ENCODE measurements at regions not wholly inside any gene's neighbourhood (a gene's known extent, or its start where the extent isn't known, plus 50 kb on each side); places are given as distances from the start of the nearest gene placed in this dataset.
"Not testable (repeated sequence)": the region's sequence is repeated elsewhere in the genome, so short reads cannot be mapped to it uniquely, and the experiment has no call there.

- H3K4me1 ChIP-seq (ENCODE audit: control insufficient read depth, insufficient read depth, low read length) = peaks cover 16% of the 10 kb centered on the region
- no peak overlapping the region for H3K9ac ChIP-seq (ENCODE audit: low read depth, low read length)
- H3K36me3 ChIP-seq (ENCODE audit: insufficient read depth, low read length) = no peaks in the 10 kb centered on the region
- H3K27me3 ChIP-seq (ENCODE audit: control insufficient read depth, insufficient read depth, low read length) = no peaks in the 10 kb centered on the region
- H3K4me3 ChIP-seq (ENCODE audit: low read length) = no peak overlapping the region
- H3K4me2 ChIP-seq (ENCODE audit: low read length) = no peak overlapping the region
- no peaks in the 10 kb centered on the region for H3K9me3 ChIP-seq (replicated peaks; ENCODE audit: low read length)
Observed at GRCh38 chr21:23952269-23952668, 1655.0 kb downstream of the MRPL39 start.

GRCh38 chr21:23951251-23951650 lies 1656.0 kb downstream of the MRPL39 start:
- Histone ChIP-seq H3K4me1 (ENCODE audit: control insufficient read depth, insufficient read depth, low read length) (peaks cover 16% of the 10 kb centered on the region), H3K27me3 (ENCODE audit: control insufficient read depth, insufficient read depth, low read length) (no peaks in the 10 kb centered on the region)

GRCh38 chr21:23950344-23950743 lies 1656.9 kb downstream of the MRPL39 start:
- Histone ChIP-seq H3K9me3 (replicated peaks; ENCODE audit: low read length) (no peaks in the 10 kb centered on the region), H3K36me3 (ENCODE audit: insufficient read depth, low read length) (no peaks in the 10 kb centered on the region), H3K4me3 (ENCODE audit: low read length) (no peak overlapping the region), H3K4me1 (ENCODE audit: control insufficient read depth, insufficient read depth, low read length) (peaks cover 16% of the 10 kb centered on the region), H3K27me3 (ENCODE audit: control insufficient read depth, insufficient read depth, low read length) (no peaks in the 10 kb centered on the region), H3K4me2 (ENCODE audit: low read length) (no peak overlapping the region), H3K9ac (ENCODE audit: low read depth, low read length) (no peak overlapping the region)

More at GRCh38 chr21:23951251-23951650, 1656.0 kb downstream of the MRPL39 start:
- Histone ChIP-seq H3K36me3 (ENCODE audit: insufficient read depth, low read length) (no peaks in the 10 kb centered on the region), H3K9ac (ENCODE audit: low read depth, low read length) (no peak overlapping the region), H3K9me3 (replicated peaks; ENCODE audit: low read length) (no peaks in the 10 kb centered on the region), H3K4me3 (ENCODE audit: low read length) (no peak overlapping the region), H3K4me2 (ENCODE audit: low read length) (peak overlapping the region; percentile 2)

GRCh38 chr21:23949493-23949892 lies 1657.8 kb downstream of the MRPL39 start:
- Histone ChIP-seq H3K9ac (ENCODE audit: low read depth, low read length) (no peak overlapping the region), H3K4me2 (ENCODE audit: low read length) (no peak overlapping the region), H3K27me3 (ENCODE audit: control insufficient read depth, insufficient read depth, low read length) (no peaks in the 10 kb centered on the region), H3K4me1 (ENCODE audit: control insufficient read depth, insufficient read depth, low read length) (peaks cover 16% of the 10 kb centered on the region), H3K36me3 (ENCODE audit: insufficient read depth, low read length) (no peaks in the 10 kb centered on the region), H3K9me3 (replicated peaks; ENCODE audit: low read length) (no peaks in the 10 kb centered on the region), H3K4me3 (ENCODE audit: low read length) (no peak overlapping the region)

GRCh38 chr21:23939369-23940065 lies 1667.8 kb downstream of the MRPL39 start:
- Histone ChIP-seq H3K9ac (ENCODE audit: low read depth, low read length) (no peak overlapping the region), H3K36me3 (ENCODE audit: insufficient read depth, low read length) (no peaks in the 10 kb centered on the region), H3K4me1 (ENCODE audit: control insufficient read depth, insufficient read depth, low read length) (no peaks in the 10 kb centered on the region), H3K27me3 (ENCODE audit: control insufficient read depth, insufficient read depth, low read length) (no peaks in the 10 kb centered on the region), H3K4me3 (ENCODE audit: low read length) (no peak overlapping the region), H3K9me3 (replicated peaks; ENCODE audit: low read length) (no peaks in the 10 kb centered on the region), H3K4me2 (ENCODE audit: low read length) (no peak overlapping the region)

- H3K9me3 ChIP-seq (replicated peaks; ENCODE audit: low read length) = no peaks in the 10 kb centered on the region
- no peak overlapping the region for H3K9ac ChIP-seq (ENCODE audit: low read depth, low read length)
- H3K4me3 ChIP-seq (ENCODE audit: low read length) = no peak overlapping the region
- no peak overlapping the region for H3K4me2 ChIP-seq (ENCODE audit: low read length)
- no peaks in the 10 kb centered on the region for H3K36me3 ChIP-seq (ENCODE audit: insufficient read depth, low read length)
- H3K27me3 ChIP-seq (ENCODE audit: control insufficient read depth, insufficient read depth, low read length) = no peaks in the 10 kb centered on the region
- H3K4me1 ChIP-seq (ENCODE audit: control insufficient read depth, insufficient read depth, low read length) = no peaks in the 10 kb centered on the region
Observed at GRCh38 chr21:23936991-23937390, 1670.3 kb downstream of the MRPL39 start.

GRCh38 chr21:23936224-23936623 lies 1671.1 kb downstream of the MRPL39 start:
- no peaks in the 10 kb centered on the region for H3K36me3 ChIP-seq (ENCODE audit: insufficient read depth, low read length)
- no peak overlapping the region for H3K9ac ChIP-seq (ENCODE audit: low read depth, low read length)
- H3K4me1 ChIP-seq (ENCODE audit: control insufficient read depth, insufficient read depth, low read length) = no peaks in the 10 kb centered on the region
- no peaks in the 10 kb centered on the region for H3K27me3 ChIP-seq (ENCODE audit: control insufficient read depth, insufficient read depth, low read length)
- H3K4me3 ChIP-seq (ENCODE audit: low read length) = no peak overlapping the region
- no peak overlapping the region for H3K4me2 ChIP-seq (ENCODE audit: low read length)
- H3K9me3 ChIP-seq (replicated peaks; ENCODE audit: low read length) = no peaks in the 10 kb centered on the region

GRCh38 chr21:23930565-23930964 lies 1676.7 kb downstream of the MRPL39 start:
- no peaks in the 10 kb centered on the region for H3K9me3 ChIP-seq (replicated peaks; ENCODE audit: low read length)
- H3K9ac ChIP-seq (ENCODE audit: low read depth, low read length) = no peak overlapping the region
- no peaks in the 10 kb centered on the region for H3K27me3 ChIP-seq (ENCODE audit: control insufficient read depth, insufficient read depth, low read length)
- no peak overlapping the region for H3K4me3 ChIP-seq (ENCODE audit: low read length)
- H3K4me1 ChIP-seq (ENCODE audit: control insufficient read depth, insufficient read depth, low read length) = no peaks in the 10 kb centered on the region
- no peak overlapping the region for H3K4me2 ChIP-seq (ENCODE audit: low read length)
- H3K36me3 ChIP-seq (ENCODE audit: insufficient read depth, low read length) = no peaks in the 10 kb centered on the region

- not testable (repeated sequence) for H3K9me3 ChIP-seq (replicated peaks; ENCODE audit: low read length)
Observed at GRCh38 chr21:23926430-23926829, 1680.9 kb downstream of the MRPL39 start.

GRCh38 chr21:23921670-23922418 lies 1685.4 kb downstream of the MRPL39 start:
- Histone ChIP-seq H3K9me3 (replicated peaks; ENCODE audit: low read length) (no peaks in the 10 kb centered on the region), H3K4me2 (ENCODE audit: low read length) (no peak overlapping the region), H3K36me3 (ENCODE audit: insufficient read depth, low read length) (no peaks in the 10 kb centered on the region), H3K4me1 (ENCODE audit: control insufficient read depth, insufficient read depth, low read length) (no peaks in the 10 kb centered on the region), H3K27me3 (ENCODE audit: control insufficient read depth, insufficient read depth, low read length) (no peaks in the 10 kb centered on the region), H3K9ac (ENCODE audit: low read depth, low read length) (no peak overlapping the region), H3K4me3 (ENCODE audit: low read length) (no peak overlapping the region)

More at GRCh38 chr21:23926430-23926829, 1680.9 kb downstream of the MRPL39 start:
- not testable (repeated sequence) for H3K36me3 ChIP-seq (ENCODE audit: insufficient read depth, low read length); H3K27me3 ChIP-seq (ENCODE audit: control insufficient read depth, insufficient read depth, low read length); H3K4me2 ChIP-seq (ENCODE audit: low read length); H3K4me3 ChIP-seq (ENCODE audit: low read length); H3K9ac ChIP-seq (ENCODE audit: low read depth, low read length); H3K4me1 ChIP-seq (ENCODE audit: control insufficient read depth, insufficient read depth, low read length)

GRCh38 chr21:23900727-23901126 lies 1706.6 kb downstream of the MRPL39 start:
- no peaks in the 10 kb centered on the region for H3K36me3 ChIP-seq (ENCODE audit: insufficient read depth, low read length)
- H3K9me3 ChIP-seq (replicated peaks; ENCODE audit: low read length) = no peaks in the 10 kb centered on the region

GRCh38 chr21:23899561-23899960 lies 1707.7 kb downstream of the MRPL39 start:
- Histone ChIP-seq H3K9ac (ENCODE audit: low read depth, low read length) (no peak overlapping the region), H3K27me3 (ENCODE audit: control insufficient read depth, insufficient read depth, low read length) (no peaks in the 10 kb centered on the region), H3K4me1 (ENCODE audit: control insufficient read depth, insufficient read depth, low read length) (no peaks in the 10 kb centered on the region), H3K4me2 (ENCODE audit: low read length) (no peak overlapping the region), H3K36me3 (ENCODE audit: insufficient read depth, low read length) (no peaks in the 10 kb centered on the region), H3K9me3 (replicated peaks; ENCODE audit: low read length) (no peaks in the 10 kb centered on the region), H3K4me3 (ENCODE audit: low read length) (no peak overlapping the region)

More at GRCh38 chr21:23900727-23901126, 1706.6 kb downstream of the MRPL39 start:
- Histone ChIP-seq H3K4me3 (ENCODE audit: low read length) (no peak overlapping the region), H3K4me2 (ENCODE audit: low read length) (no peak overlapping the region), H3K4me1 (ENCODE audit: control insufficient read depth, insufficient read depth, low read length) (no peaks in the 10 kb centered on the region), H3K9ac (ENCODE audit: low read depth, low read length) (no peak overlapping the region), H3K27me3 (ENCODE audit: control insufficient read depth, insufficient read depth, low read length) (no peaks in the 10 kb centered on the region)
